Small intestine (tissue), 7 donors: ENCODE measurements at regions not wholly inside any gene's neighbourhood (a gene's known extent, or its start where the extent isn't known, plus 50 kb on each side); places are given as distances from the start of the nearest gene placed in this dataset.
A peak's percentile ranks its signal among the peaks of the same experiment; 100 is the strongest.
"Not testable (repeated sequence)": the region's sequence is repeated elsewhere in the genome, so short reads cannot be mapped to it uniquely, and the experiment has no call there.

Source experiments
- DNase-seq, 2 donors: peaks; one replicate each; pipeline versions ENCODE4 v3.0.0 to v3.0.0-alpha.2; 2013
- FAIRE-seq: peaks from 2 replicates; lab custom pipeline; 2012; peaks lifted over from hg19 to GRCh38; lab: Jason Lieb, UNC
- H3K27ac ChIP-seq, 3 donors: one replicate each; pipeline ENCODE4 v1.5.1; 2013; ENCODE audit warnings: low read length in 2 of 3, mild to moderate bottlenecking in 2 of 3, control low read depth in 1 of 3, inconsistent platforms in 1 of 3, low read depth in 1 of 3, moderate library complexity in 1 of 3
- H3K27me3 ChIP-seq, 3 donors: one replicate each; pipeline ENCODE4 v1.6.1; 2013; ENCODE audit warnings: low read length in 3 of 3, inconsistent platforms in 1 of 3; ENCODE audit not compliant: control insufficient read depth in 3 of 3, insufficient read depth in 3 of 3
- H3K36me3 ChIP-seq, 3 donors: one replicate each; pipeline ENCODE4 v1.6.1; 2013; ENCODE audit warnings: low read length in 3 of 3, inconsistent platforms in 1 of 3, low read depth in 1 of 3, mild to moderate bottlenecking in 1 of 3, moderate library complexity in 1 of 3; ENCODE audit not compliant: control insufficient read depth in 3 of 3, insufficient read depth in 2 of 3
- H3K4me1 ChIP-seq, 3 donors: one replicate each; pipeline ENCODE4 v1.6.1; 2013; ENCODE audit warnings: low read length in 2 of 3, inconsistent platforms in 1 of 3, low read depth in 1 of 3, mild to moderate bottlenecking in 1 of 3, moderate library complexity in 1 of 3; ENCODE audit not compliant: control insufficient read depth in 3 of 3, insufficient read depth in 2 of 3
- H3K4me3 ChIP-seq, 3 donors: one replicate each; pipeline ENCODE4 v1.5.1; 2013; ENCODE audit warnings: low read length in 3 of 3, control low read depth in 1 of 3, inconsistent platforms in 1 of 3, low read depth in 1 of 3, mild to moderate bottlenecking in 1 of 3, moderate library complexity in 1 of 3
- H3K9me3 ChIP-seq, 2 donors: one replicate each; pipeline ENCODE4 v1.6.1; 2013; ENCODE audit warnings: low read depth in 1 of 2, low read length in 1 of 2; ENCODE audit not compliant: control insufficient read depth in 2 of 2, insufficient read depth in 1 of 2
- WGBS, 3 donors: extraction: QIAGEN DNeasy Blood & Tissue Kit; methylation state at CpG; one replicate each; pipeline ENCODE4 v1.1.7; 2013; 5-methylcytosine and 5-hydroxymethylcytosine counted together
- donor health status: healthy with polysubstance abuse.
- donor health status: control.
- donor health status: control.
- donor health status: Bipolar disorder and iron deficiency.
- donor health status: healthy.

GRCh38 chr11:22546746-22547145 is 78.9 kb downstream of the FANCF start:
- Histone ChIP-seq H3K27me3 (no peaks in the 10 kb centered on the region), H3K4me1 (no peaks in the 10 kb centered on the region), H3K9me3 (no peaks in the 10 kb centered on the region), H3K27ac (no peak overlapping the region), H3K4me3 (no peak overlapping the region), H3K36me3 (no peaks in the 10 kb centered on the region)
- whole genome bisulfite sequencing, 3 donors: 78 to 83% (median 82%) methylated on average over 1 of the region's 1 CpG
- FAIRE-seq (no peak), DNase-seq (no peak)

- Histone ChIP-seq H3K9me3 (no peaks in the 10 kb centered on the region), H3K4me1 (no peaks in the 10 kb centered on the region), H3K27ac (no peak overlapping the region), H3K4me3 (no peak overlapping the region), H3K36me3 (no peaks in the 10 kb centered on the region), H3K27me3 (no peaks in the 10 kb centered on the region)
- FAIRE-seq (no peak), DNase-seq (no peak)
- 52 to 64% (median 58%) methylated on average over 4 of the region's 4 CpGs for WGBS, 3 donors
Observed at GRCh38 chr11:22543261-22543660, 82.4 kb downstream of the FANCF start.

GRCh38 chr11:22539821-22540256 is 85.8 kb downstream of the FANCF start:
- DNase-seq (peak; percentile 8 to 29), FAIRE-seq (no peak)
- no peak overlapping the region for H3K4me3 ChIP-seq
- H3K27ac ChIP-seq: no peak overlapping the region
- no peaks in the 10 kb centered on the region for H3K36me3 ChIP-seq
- no peaks in the 10 kb centered on the region for H3K9me3 ChIP-seq
- H3K27me3 ChIP-seq: no peaks in the 10 kb centered on the region
- H3K4me1 ChIP-seq: no peaks in the 10 kb centered on the region

GRCh38 chr11:22536071-22536470 is 89.6 kb downstream of the FANCF start:
- Histone ChIP-seq H3K4me1 (no peaks in the 10 kb centered on the region), H3K4me3 (no peak overlapping the region), H3K27me3 (no peaks in the 10 kb centered on the region), H3K9me3 (no peaks in the 10 kb centered on the region), H3K36me3 (no peaks in the 10 kb centered on the region), H3K27ac (no peak overlapping the region)
- FAIRE-seq: no peak
- WGBS, 3 donors: 5 to 35% (median 6%) methylated on average over 1 of the region's 1 CpG
- no peak for DNase-seq

GRCh38 chr11:22528612-22529429 is 96.8 kb downstream of the FANCF start:
- not testable (repeated sequence) for DNase-seq, H3K4me3 ChIP-seq, FAIRE-seq, H3K36me3 ChIP-seq, H3K27ac ChIP-seq, H3K4me1 ChIP-seq, H3K9me3 ChIP-seq, H3K27me3 ChIP-seq
- 69 to 84% (median 72%) methylated on average over 22 to 28 of the region's 28 CpGs for WGBS, 3 donors

GRCh38 chr11:22522225-22522624 is 103.4 kb downstream of the FANCF start:
- Histone ChIP-seq H3K27ac (no peak overlapping the region), H3K9me3 (no peaks in the 10 kb centered on the region), H3K4me1 (no peaks in the 10 kb centered on the region), H3K36me3 (no peaks in the 10 kb centered on the region), H3K27me3 (no peaks in the 10 kb centered on the region), H3K4me3 (no peak overlapping the region)
- FAIRE-seq: no peak
- DNase-seq: no peak
- 47 to 61% (median 60%) methylated on average over 2 of the region's 2 CpGs for WGBS, 3 donors

- Histone ChIP-seq H3K4me1 (no peaks in the 10 kb centered on the region), H3K9me3 (no peaks in the 10 kb centered on the region), H3K4me3 (no peak overlapping the region), H3K27ac (no peak overlapping the region), H3K27me3 (no peaks in the 10 kb centered on the region), H3K36me3 (no peaks in the 10 kb centered on the region)
- 33 to 45% (median 38%) methylated on average over 2 of the region's 2 CpGs for WGBS, 3 donors
- no peak for FAIRE-seq
- DNase-seq: peak; percentile 15 to 18
Observed at GRCh38 chr11:22521226-22521625, 104.4 kb downstream of the FANCF start.

- no peaks in the 10 kb centered on the region for H3K9me3 ChIP-seq
- H3K4me1 ChIP-seq: no peaks in the 10 kb centered on the region
- no peak for DNase-seq
- H3K36me3 ChIP-seq: no peaks in the 10 kb centered on the region
- no peak overlapping the region for H3K27ac ChIP-seq
- no peaks in the 10 kb centered on the region for H3K27me3 ChIP-seq
- FAIRE-seq: no peak
- H3K4me3 ChIP-seq: no peak overlapping the region
Observed at GRCh38 chr11:22520521-22520920, 105.1 kb downstream of the FANCF start.

- not testable (repeated sequence) for H3K4me1 ChIP-seq, H3K27me3 ChIP-seq, H3K9me3 ChIP-seq, FAIRE-seq, DNase-seq, H3K27ac ChIP-seq, H3K4me3 ChIP-seq, H3K36me3 ChIP-seq
- WGBS, 3 donors: 49 to 67% (median 50%) methylated on average over 2 of the region's 2 CpGs
Observed at GRCh38 chr11:22518344-22518743, 107.3 kb downstream of the FANCF start.
